HG02610 (cell line): ENCODE measurements at regions not wholly inside any gene's neighbourhood (a gene's known extent, or its start where the extent isn't known, plus 50 kb on each side); places are given as distances from the start of the nearest gene placed in this dataset.
A peak's percentile ranks its signal among the peaks of the same experiment; 100 is the strongest.

ENCODE experiments used
- ATAC-seq: cut with Tn5 transposase; IDR thresholded peaks from one replicate; pipeline ENCODE4 v1.9.1; 2021; ENCODE audit warnings: mild to moderate bottlenecking, moderate library complexity; ENCODE audit not compliant: unreplicated experiment

DNA sequence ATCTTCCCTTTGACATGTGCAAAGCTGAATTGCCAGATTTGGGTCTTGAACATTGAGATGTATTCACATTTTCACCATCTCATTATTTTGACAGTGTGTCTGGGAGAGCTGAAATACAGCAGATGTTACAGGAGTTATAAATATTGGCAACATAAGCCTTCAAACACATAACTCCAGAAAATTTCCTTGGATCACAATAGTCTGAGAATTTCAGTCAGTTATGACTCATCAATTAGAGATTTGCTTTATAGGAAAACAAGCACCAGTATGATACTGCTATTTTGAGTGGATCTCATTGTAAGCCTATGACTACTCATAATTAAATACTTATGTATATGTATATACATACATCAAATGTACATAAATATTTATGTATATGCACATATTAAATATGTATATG is 1171.8 kb downstream of the AMY1C start:
- ATAC-seq: no peak

GRCh38 chr1:104923075-104923474 is 1173.4 kb downstream of the AMY1C start:
- no peak for ATAC-seq

DNA sequence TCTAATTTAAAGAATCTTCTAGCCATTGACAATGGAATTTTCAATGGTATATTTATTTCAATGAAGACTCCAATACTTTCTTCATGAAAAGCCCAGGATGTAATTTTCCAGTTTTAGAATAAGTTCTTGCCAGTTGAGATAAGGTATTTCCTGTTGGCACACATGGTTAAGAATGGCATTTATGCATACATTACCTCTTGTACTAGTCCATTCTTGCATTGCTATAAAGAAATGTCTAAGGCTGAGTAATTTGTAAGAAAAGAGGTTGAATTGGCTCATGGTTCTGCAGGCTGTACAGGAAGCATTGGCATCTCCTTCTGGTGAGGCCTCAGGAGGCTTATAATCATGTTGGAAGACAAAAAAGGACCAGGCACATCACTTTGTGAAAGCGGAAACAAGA is 1179.6 kb downstream of the AMY1C start:
- ATAC-seq: no peak

GRCh38 chr1:104932030-104932915 is 1182.6 kb downstream of the AMY1C start:
- ATAC-seq: no peak

DNA sequence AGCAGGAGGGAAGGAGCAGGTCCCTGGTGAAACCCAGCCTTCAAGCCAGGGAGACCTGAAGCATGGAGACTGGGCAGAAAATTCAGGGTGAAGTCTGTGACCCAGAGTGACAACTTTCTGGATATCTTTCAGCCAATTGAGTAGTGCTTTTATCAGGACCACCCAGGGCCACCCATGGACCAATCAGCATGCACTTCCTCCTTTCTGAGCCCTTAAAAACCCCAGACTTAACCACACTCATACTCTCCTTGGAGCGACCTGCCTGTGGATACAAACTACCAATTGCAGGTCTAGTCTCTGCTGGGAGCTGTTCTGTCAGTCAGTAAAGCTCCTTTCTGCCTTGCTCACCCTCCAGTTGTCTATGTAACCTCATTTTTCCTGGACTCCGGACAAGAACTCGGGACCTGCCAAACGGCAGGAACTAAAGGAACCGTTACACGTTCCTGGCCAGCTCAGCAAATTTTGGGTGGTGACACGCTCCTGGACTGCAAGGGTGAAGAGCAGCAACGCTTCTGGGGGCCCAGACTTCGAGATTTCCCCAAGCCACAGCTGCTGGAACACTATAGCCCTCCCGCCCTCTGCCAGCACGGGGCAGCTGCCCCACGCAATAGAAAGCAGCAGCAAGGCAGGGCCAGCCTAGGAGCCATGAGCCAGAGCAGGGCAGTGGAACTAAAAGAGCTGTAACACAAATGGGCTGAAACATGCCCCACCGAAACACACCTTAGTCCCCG is 1183.4 kb downstream of the AMY1C start:
- ATAC-seq: no peak

DNA sequence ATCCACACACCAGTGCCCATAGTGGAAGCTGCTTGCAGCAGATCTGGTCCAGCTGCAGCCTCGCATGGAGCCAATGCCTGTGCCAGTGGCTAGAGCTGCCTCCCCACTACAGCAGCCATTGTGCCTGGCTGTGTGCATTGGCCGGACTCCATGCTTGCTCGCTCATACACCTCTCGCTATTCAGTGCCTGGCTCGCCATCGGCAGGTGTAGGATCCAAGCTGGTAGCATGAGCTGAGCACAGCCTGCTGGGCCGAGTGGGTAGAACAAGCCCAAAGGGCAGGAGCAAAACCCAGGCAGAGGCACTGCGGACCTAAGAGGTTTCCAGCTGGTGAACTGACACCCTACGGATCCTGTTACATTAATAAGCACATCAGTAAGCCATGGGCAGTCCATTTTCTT is 1184.1 kb downstream of the AMY1C start:
- ATAC-seq: no peak

- no peak for ATAC-seq
These were observed 1195.7 kb downstream of the AMY1C start for GRCh38 chr1:104945406-104945805.

DNA sequence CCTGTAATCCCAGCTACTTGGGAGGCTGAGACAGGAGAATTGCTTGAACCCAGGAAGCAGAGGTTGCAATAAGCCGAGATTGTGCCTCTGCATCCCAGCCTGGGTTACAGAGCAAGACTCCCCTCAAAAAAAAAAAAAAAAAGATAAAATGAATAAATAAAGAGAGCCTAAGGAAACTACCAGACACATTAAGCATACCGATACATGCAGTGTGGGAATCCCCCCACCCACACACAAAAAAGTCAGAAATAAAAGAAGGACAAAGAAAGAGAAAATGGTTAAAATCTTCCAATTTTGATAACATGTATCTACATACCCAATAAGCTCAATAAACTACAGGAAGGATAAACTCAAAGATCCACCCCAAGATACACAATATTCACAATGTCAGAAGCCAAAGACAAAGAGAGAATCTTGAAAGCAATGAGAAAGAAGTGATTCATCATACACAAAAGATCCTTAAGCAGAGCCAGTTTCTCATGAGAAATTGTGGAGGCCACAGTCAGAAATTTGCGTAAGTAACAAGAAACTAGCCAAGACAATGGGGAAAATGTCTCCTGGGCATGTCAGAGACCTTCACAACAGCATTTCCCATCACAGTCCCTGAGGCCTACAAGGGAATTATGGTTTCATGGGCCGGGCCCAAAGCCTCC is 1197.0 kb downstream of the AMY1C start:
- ATAC-seq: no peak

- ATAC-seq: no peak
These were observed 1203.9 kb downstream of the AMY1C start for GRCh38 chr1:104953555-104953954.

- no peak for ATAC-seq
These were observed 1223.8 kb downstream of the AMY1C start for GRCh38 chr1:104973516-104973915.

DNA sequence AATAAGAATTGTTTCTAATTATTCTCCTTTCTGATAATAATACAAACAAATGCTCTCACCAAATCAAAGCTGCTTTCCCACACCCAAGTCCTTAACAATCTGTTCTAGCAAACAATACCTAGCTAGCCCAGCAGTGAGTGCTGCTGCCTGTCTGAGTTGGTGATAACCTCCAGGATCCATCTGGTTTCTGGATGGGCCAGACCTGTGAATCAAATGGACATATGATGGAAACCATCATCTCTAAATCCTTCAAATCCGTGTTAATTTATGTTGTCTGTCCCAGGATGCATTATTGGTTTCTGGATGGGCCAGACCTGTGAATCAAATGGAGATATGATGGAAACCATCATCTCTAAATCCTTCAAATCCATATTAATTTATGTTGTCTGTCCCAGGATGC is 1230.0 kb downstream of the AMY1C start:
- no peak for ATAC-seq

- ATAC-seq: peak; percentile 99
These were observed 1237.5 kb downstream of the AMY1C start for GRCh38 chr1:104987210-104987609.

DNA sequence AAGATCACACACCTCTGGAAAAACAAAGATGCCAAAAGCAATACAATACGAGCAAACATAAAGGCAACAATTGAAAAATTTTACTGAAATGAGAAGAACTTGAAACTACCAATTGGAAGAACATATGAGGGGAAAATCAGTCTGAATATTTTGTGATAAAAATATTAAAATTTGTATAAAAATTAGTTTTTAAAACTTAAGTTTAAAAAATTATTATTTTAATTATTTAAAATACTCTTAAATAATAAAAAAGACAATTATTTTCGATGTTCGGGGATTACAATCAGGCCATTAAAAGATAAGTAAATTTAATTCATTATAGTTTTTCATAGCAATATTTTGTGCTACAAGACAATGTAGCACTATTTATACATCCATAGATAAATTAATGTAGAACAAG is 1239.3 kb downstream of the AMY1C start:
- no peak for ATAC-seq

GRCh38 chr1:104991702-104992101 is 1242.0 kb downstream of the AMY1C start:
- ATAC-seq: no peak

- ATAC-seq: no peak
These were observed 1251.1 kb downstream of the AMY1C start for GRCh38 chr1:105000793-105001192.

GRCh38 chr1:105004515-105004914 is 1254.8 kb downstream of the AMY1C start:
- ATAC-seq: no peak

DNA sequence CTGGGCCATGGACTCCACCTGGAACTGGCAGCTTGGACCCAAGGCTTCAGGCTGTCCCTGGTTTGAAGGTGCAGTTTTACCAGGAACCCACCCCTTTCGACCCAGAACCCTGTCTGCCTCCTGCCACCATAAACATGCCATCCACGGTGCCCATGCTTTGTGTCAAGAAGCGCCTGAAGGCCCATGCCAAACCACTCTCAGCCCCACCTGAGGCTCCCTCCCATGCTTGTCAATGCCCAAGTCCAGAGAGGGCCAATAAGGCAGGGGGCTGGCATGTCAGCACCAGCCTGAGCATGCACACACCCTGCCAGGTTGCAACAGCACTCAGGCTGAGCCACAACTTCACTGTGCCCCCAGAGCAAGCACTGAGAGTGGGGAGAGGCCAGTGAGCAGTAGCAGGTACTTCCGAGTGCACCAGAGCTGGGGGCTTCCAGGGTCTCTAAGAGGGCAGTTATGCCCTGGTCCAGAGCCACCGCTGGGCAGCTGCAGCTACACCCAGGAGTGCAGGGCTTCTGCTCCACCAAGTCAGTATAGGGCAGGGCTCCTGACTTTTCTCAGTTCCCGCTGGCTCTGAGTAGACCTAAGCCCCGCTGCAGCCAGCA is 1256.0 kb downstream of the AMY1C start:
- ATAC-seq: no peak

DNA sequence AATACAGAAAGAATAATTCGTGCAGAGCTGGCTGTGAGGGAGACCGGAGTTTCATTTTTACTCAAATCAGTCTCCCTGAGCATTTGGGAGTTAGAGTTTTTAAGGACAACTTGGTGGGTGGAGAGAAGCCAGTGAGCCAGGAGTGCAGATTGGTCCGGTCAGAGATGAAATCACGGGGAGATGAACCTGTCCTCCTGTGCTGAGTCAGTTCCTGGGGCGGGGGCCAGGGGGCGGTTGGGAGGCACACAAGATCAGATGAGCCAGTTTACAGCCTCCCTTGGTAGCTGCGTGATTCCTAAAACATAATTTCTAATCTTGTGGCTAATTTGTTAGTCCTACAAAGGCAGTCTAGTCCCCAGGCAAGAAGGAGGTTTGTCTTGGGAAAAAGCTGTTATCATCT is 1267.9 kb downstream of the AMY1C start:
- ATAC-seq: no peak

GRCh38 chr1:105023719-105024118 is 1274.0 kb downstream of the AMY1C start:
- no peak for ATAC-seq

GRCh38 chr1:105027838-105028471 is 1278.3 kb downstream of the AMY1C start:
- ATAC-seq: peak; percentile 87

DNA sequence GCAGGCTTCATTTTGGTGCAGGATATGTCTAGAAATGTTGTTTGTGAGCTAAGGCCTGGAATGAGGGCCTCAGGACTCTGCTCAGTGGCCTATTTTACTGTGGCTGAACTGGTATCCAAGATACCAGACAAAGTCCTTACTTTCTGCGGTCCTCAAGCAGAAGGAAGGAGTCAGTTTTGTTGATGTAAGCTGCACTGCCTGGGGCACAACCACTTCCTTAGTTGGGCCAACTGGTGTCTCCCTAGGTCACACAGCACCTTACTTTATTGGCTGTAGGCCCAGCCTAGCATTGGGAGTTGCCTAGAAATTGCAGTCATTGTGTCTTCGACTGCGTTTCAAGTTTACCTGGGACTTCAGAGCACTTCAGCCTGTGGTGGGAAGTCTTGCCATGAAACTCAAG is 1322.7 kb downstream of the AMY1C start:
- no peak for ATAC-seq
